Endothelial cell of umbilical vein (primary cell): ENCODE measurements at regions not wholly inside any gene's neighbourhood (a gene's known extent, or its start where the extent isn't known, plus 50 kb on each side); places are given as distances from the start of the nearest gene placed in this dataset.
A peak's percentile ranks its signal among the peaks of the same experiment; 100 is the strongest.

ENCODE experiments used
- BruUV-seq: library from RNA; stranded (reverse); fragments of 400-500 nt; replicated peaks from 2 replicates; lab custom pipeline; 2021; lab: Mats Ljungman, UMichigan
- CTCF ChIA-PET: fragments of 300-600, 350-600 bp; sonication (Branson Sonifier 250); formaldehyde crosslinking; loops from one replicate; lab custom pipeline; 2021; ENCODE audit warnings: antibody characterized with exemption, inconsistent platforms; lab: Charles Lee
- POLR2A ChIA-PET: fragments of 300-600, 350-600 bp; sonication (Branson Sonifier 250); formaldehyde crosslinking; loops from one replicate; lab custom pipeline; 2021; ENCODE audit warnings: antibody characterized with exemption, inconsistent platforms; lab: Charles Lee
- DNase-seq: peaks from one replicate; pipeline ENCODE4 v3.0.0-alpha.2; 2011; ENCODE audit warnings: low read depth, low spot score
- FAIRE-seq: peaks from 2 replicates; lab custom pipeline; 2011; peaks lifted over from hg19 to GRCh38; lab: Jason Lieb, UNC
- H2AFZ ChIP-seq: 2 replicates; pipeline ENCODE4 v1.6.0; 2012; ENCODE audit warnings: low read depth, low read length, control low read depth, inconsistent platforms
- H3K27ac ChIP-seq: 2 replicates; pipeline ENCODE4 v1.5.1; 2011; ENCODE audit warnings: low read depth, mild to moderate bottlenecking, control low read depth, low read length, moderate library complexity; ENCODE audit not compliant: insufficient read depth
- H3K27me3 ChIP-seq, 2 experiments: 2 replicates each; pipeline versions ENCODE4 v1.6.0 to v1.6.1; 2011; ENCODE audit warnings: low read length in 2 of 2, mixed read lengths in 1 of 2; ENCODE audit not compliant: control insufficient read depth in 2 of 2, insufficient read depth in 2 of 2
- H3K36me3 ChIP-seq, 2 experiments: 2 replicates in 1 of 2; 3 replicates in 1 of 2; pipeline ENCODE4 v1.5.1; 2011; ENCODE audit warnings: low read length in 2 of 2, mild to moderate bottlenecking in 1 of 2, moderate library complexity in 1 of 2; ENCODE audit not compliant: control insufficient read depth in 2 of 2, insufficient read depth in 2 of 2; ENCODE audit errors: extremely low read depth in 1 of 2
- H3K4me1 ChIP-seq: 3 replicates; pipeline ENCODE4 v1.5.1; 2011; ENCODE audit warnings: mild to moderate bottlenecking, low read length; ENCODE audit not compliant: control insufficient read depth, insufficient read depth; ENCODE audit errors: extremely low read depth
- H3K4me2 ChIP-seq: 2 replicates; pipeline ENCODE4 v1.6.1; 2011; ENCODE audit warnings: low read length, control low read depth, mixed read lengths; ENCODE audit not compliant: insufficient read depth
- H3K4me3 ChIP-seq, 3 experiments: fragments of 200-600 bp in 1 of 3; sonication (generic), shearing (Covaris generic) in 1 of 3; replicated peaks in 1 of 3; 2 replicates each; pipeline ENCODE4 v1.5.1; 2011 to 2016; ENCODE audit warnings: control low read depth in 3 of 3, low read length in 3 of 3, mild to moderate bottlenecking in 2 of 3, inconsistent platforms in 1 of 3, low read depth in 1 of 3, moderate library complexity in 1 of 3; ENCODE audit not compliant: insufficient read depth in 1 of 3
- H3K79me2 ChIP-seq: 2 replicates; pipeline ENCODE4 v1.6.0; 2012; ENCODE audit warnings: low read length, inconsistent platforms; ENCODE audit not compliant: control insufficient read depth, insufficient read depth
- H3K9ac ChIP-seq: replicated peaks from 2 replicates; pipeline ENCODE3; 2011; ENCODE audit warnings: low read length, control low read depth; ENCODE audit not compliant: insufficient read depth; ENCODE audit errors: extremely low read depth
- H3K9me1 ChIP-seq: replicated peaks from 3 replicates; pipeline ENCODE4 v1.6.0; 2011; ENCODE audit warnings: mild to moderate bottlenecking, low read length; ENCODE audit not compliant: control insufficient read depth, insufficient read depth; ENCODE audit errors: extremely low read depth
- H3K9me3 ChIP-seq: replicated peaks from 2 replicates; pipeline ENCODE4 v1.5.1; 2012; ENCODE audit warnings: low read length, inconsistent platforms; ENCODE audit not compliant: control insufficient read depth, insufficient read depth
- H4K20me1 ChIP-seq: replicated peaks from 2 replicates; pipeline ENCODE3; 2011; ENCODE audit warnings: mild to moderate bottlenecking, low read length; ENCODE audit not compliant: control insufficient read depth, insufficient read depth; ENCODE audit errors: extremely low read depth
- CTCF ChIP-seq, 2 donors: IDR thresholded peaks; 1 replicate in 1 of 2; 2 replicates in 1 of 2; pipeline ENCODE4 v1.5.1; 2011; ENCODE audit warnings: low read length in 2 of 2, mild to moderate bottlenecking in 2 of 2, moderate library complexity in 2 of 2, control low read depth in 1 of 2, inconsistent platforms in 1 of 2, low read depth in 1 of 2; ENCODE audit not compliant: insufficient read depth in 1 of 2; ENCODE audit errors: extremely low read depth in 1 of 2
- EZH2 ChIP-seq: IDR thresholded peaks from 2 replicates; pipeline ENCODE4 v1.6.1; 2012; ENCODE audit warnings: borderline replicate concordance, low read depth, mild to moderate bottlenecking, moderate library complexity, low read length, inconsistent platforms; ENCODE audit not compliant: severe bottlenecking
- FOS ChIP-seq: IDR thresholded peaks from 2 replicates; pipeline ENCODE4 v1.6.1; 2011; ENCODE audit warnings: mild to moderate bottlenecking, low read length, moderate library complexity, borderline replicate concordance; ENCODE audit not compliant: insufficient read depth
- GATA2 ChIP-seq: IDR thresholded peaks from 2 replicates; pipeline ENCODE4 v1.7.0; 2011; ENCODE audit warnings: low read depth, mild to moderate bottlenecking, moderate library complexity, mixed read lengths, low read length; ENCODE audit not compliant: insufficient read length, insufficient read depth
- JUN ChIP-seq: IDR thresholded peaks from 2 replicates; pipeline ENCODE4 v1.6.1; 2011; ENCODE audit warnings: borderline replicate concordance, low read depth; ENCODE audit not compliant: insufficient read length, insufficient read depth
- MYC ChIP-seq: IDR thresholded peaks from one replicate; pipeline ENCODE4 v1.6.1; 2011; ENCODE audit warnings: mild to moderate bottlenecking, low read depth, low read length
- POLR2A ChIP-seq: IDR thresholded peaks from 2 replicates; pipeline ENCODE4 v1.6.1; 2012; ENCODE audit warnings: low read depth, mild to moderate bottlenecking, control low read depth, low read length
- POLR2AphosphoS5 ChIP-seq: IDR thresholded peaks from 2 replicates; pipeline ENCODE4 v1.6.1; 2012; ENCODE audit warnings: low read depth, mild to moderate bottlenecking, control low read depth, low read length, moderate library complexity; ENCODE audit not compliant: insufficient read depth
- dilution Hi-C: fragments of 300-500 bp; cut with MboI; formaldehyde crosslinking; loops from one replicate; pipeline ENCODE4 v1.15.0; 2019; ENCODE audit warnings: low sequenced_read_pairs; ENCODE audit not compliant: extremely low pct_ligation_motif_present
- intact Hi-C: fragments of 100-400 bp; cut with micrococcal nuclease; formaldehyde crosslinking; loops from one replicate; pipeline ENCODE4 v1.10.0; 2022
- TF ChIP-seq, protein P1 (sequence below): IDR thresholded peaks from 2 replicates; pipeline ENCODE4 v1.6.1; 2011; ENCODE audit not compliant: insufficient read depth, insufficient read length

- ChIA-PET CTCF (interaction anchor here (0.6 to 2.4 kb wide), 8 partner anchors 29 to 284 kb away, joined by 3 to 81 read pairs (median 8); partner anchors contain the start of gene IRF2), POLR2A (interaction anchor here (1.5 to 1.9 kb wide), 2 partner anchors 62 kb away, joined by 5 to 6 read pairs; partner anchors contain the start of gene IRF2)
- H2AFZ ChIP-seq, result no peak overlapping the region
- peak overlapping the region in 2 of 3 experiments; percentile 69 to 86 for H3K4me3 ChIP-seq
- H3K27ac ChIP-seq, result peak overlapping the region; percentile 97
- H3K79me2 ChIP-seq, result no peaks in the 10 kb centered on the region
- no peaks in the 10 kb centered on the region for H3K27me3 ChIP-seq
- no peak for FAIRE-seq
- no peak for TF ChIP-seq POLR2AphosphoS5
- no peak for TF ChIP-seq EZH2
- TF ChIP-seq JUN, result no peak
- no peak for TF ChIP-seq FOS
- no peak for TF ChIP-seq POLR2A
- TF ChIP-seq GATA2, result no peak
- TF ChIP-seq CTCF (IDR thresholded peaks at IDR 0.05; ENCODE audit: extremely low read depth in 1 of 2, insufficient read depth in 1 of 2, low read depth in 1 of 2, low read length in 2 of 2), result no peak
- no peak for TF ChIP-seq MYC
- TF ChIP-seq, protein P1, sequence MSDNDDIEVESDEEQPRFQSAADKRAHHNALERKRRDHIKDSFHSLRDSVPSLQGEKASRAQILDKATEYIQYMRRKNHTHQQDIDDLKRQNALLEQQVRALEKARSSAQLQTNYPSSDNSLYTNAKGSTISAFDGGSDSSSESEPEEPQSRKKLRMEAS, result no peak
- H3K9ac ChIP-seq, result peak overlapping the region; percentile 93
- H4K20me1 ChIP-seq, result no peaks in the 10 kb centered on the region
- H3K9me3 ChIP-seq, result no peaks in the 10 kb centered on the region
- BruUV-seq, result no TSS peak
- no peak for DNase-seq
- H3K9me1 ChIP-seq, result no peaks in the 10 kb centered on the region
- peak overlapping the region; percentile 87 for H3K4me2 ChIP-seq
- H3K36me3 ChIP-seq, result no peaks in the 10 kb centered on the region
- peaks cover 28% of the 10 kb centered on the region for H3K4me1 ChIP-seq
- dilution Hi-C loops, result no loop called here
- intact Hi-C loops, result loop anchor here (5.0 kb wide), 2 partner anchors 694 to 1034 kb away; no protein-coding TSS in a partner anchor
Observed at GRCh38 chr4:184536065-184536880, 61.9 kb upstream of the IRF2 start.
